OCI-LY7 (cell line): ENCODE measurements at regions not wholly inside any gene's neighbourhood (a gene's known extent, or its start where the extent isn't known, plus 50 kb on each side); places are given as distances from the start of the nearest gene placed in this dataset.

Experiments used
- EZH2phosphoT487 ChIP-seq: fragments of 200-600 bp; sonication (generic); IDR thresholded peaks from 2 replicates; pipeline ENCODE4 v1.6.1; 2018; ENCODE audit warnings: low read depth, borderline replicate concordance, mild to moderate bottlenecking, mixed run types, antibody characterized with exemption, low read length, moderate library complexity, mixed read lengths
- TF ChIP-seq, protein P1 (sequence below): fragments of 200-600 bp; sonication (generic); conservative IDR thresholded peaks from 2 replicates; pipeline ENCODE4 v1.5.1; 2014; ENCODE audit warnings: mild to moderate bottlenecking, antibody characterized with exemption, low read length, moderate library complexity, mixed read lengths

DNA sequence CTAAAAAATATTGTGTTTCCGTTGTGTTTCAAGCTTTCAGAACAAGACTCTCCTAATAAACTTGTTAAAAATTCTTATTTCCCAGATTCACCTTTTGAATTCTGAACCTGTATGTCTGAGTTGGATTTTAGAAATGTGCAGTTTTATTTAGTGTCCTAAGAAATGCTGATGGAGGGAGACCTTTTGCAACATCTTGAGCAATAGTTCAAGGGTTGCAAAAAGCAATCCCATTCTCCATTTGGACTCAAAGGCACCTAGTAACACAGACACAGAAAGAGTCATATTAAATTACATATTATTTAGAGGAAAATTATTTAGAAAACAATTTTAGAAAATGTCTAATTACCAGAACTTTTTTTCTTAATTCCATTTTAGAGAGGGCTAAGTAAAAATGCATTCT is 448.5 kb downstream of the FRK start:
- TF ChIP-seq, protein P1, sequence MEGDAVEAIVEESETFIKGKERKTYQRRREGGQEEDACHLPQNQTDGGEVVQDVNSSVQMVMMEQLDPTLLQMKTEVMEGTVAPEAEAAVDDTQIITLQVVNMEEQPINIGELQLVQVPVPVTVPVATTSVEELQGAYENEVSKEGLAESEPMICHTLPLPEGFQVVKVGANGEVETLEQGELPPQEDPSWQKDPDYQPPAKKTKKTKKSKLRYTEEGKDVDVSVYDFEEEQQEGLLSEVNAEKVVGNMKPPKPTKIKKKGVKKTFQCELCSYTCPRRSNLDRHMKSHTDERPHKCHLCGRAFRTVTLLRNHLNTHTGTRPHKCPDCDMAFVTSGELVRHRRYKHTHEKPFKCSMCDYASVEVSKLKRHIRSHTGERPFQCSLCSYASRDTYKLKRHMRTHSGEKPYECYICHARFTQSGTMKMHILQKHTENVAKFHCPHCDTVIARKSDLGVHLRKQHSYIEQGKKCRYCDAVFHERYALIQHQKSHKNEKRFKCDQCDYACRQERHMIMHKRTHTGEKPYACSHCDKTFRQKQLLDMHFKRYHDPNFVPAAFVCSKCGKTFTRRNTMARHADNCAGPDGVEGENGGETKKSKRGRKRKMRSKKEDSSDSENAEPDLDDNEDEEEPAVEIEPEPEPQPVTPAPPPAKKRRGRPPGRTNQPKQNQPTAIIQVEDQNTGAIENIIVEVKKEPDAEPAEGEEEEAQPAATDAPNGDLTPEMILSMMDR = no peak
- TF ChIP-seq EZH2phosphoT487 = no peak
